ENCODE measurements at regions not wholly inside any gene's neighbourhood (a gene's known extent, or its start where the extent isn't known, plus 50 kb on each side); places are given as distances from the start of the nearest gene placed in this dataset.

GRCh38 chr2:43143756-43144155 is 82.7 kb downstream of the ZFP36L2 start:
- Histone ChIP-seq H2AFZ (ENCODE audit: low read depth, low read length, poor library complexity, severe bottlenecking) (no peak overlapping the region), H3K9me2 (ENCODE audit: insufficient read depth) (no peaks in the 10 kb centered on the region), H3K79me2 (ENCODE audit: insufficient read depth, low read length) (no peaks in the 10 kb centered on the region), H3K4me2 (ENCODE audit: low read length) (no peak overlapping the region), H3K4me3 (replicated peaks in 1 of 2; ENCODE audit: low read depth in 1 of 2, low read length in 2 of 2) (no peak overlapping the region), H3K27ac (ENCODE audit: low read depth, low read length) (no peak overlapping the region), H3K4me1 (ENCODE audit: control insufficient read depth in 1 of 2, insufficient read depth in 2 of 2, low read length in 2 of 2) (peaks cover 0 to 8% of the 10 kb centered on the region in 2 experiments; a peak in 1 of 4 replicates), H3K36me3 (ENCODE audit: control insufficient read depth in 1 of 2, insufficient read depth in 2 of 2, low read length in 2 of 2) (no peaks in the 10 kb centered on the region), H3K9ac (ENCODE audit: low read length) (no peak overlapping the region), H4K20me1 (ENCODE audit: insufficient read depth) (no peaks in the 10 kb centered on the region), H3K9me3 (ENCODE audit: control insufficient read depth in 1 of 2, insufficient read depth in 1 of 2, low read depth in 1 of 2, low read length in 2 of 2) (no peaks in the 10 kb centered on the region), H3K27me3 (ENCODE audit: insufficient read depth, low read length) (no peaks in the 10 kb centered on the region)
- POLR2A ChIA-PET: no interaction called here
- CTCF ChIA-PET: no interaction called here
- intact Hi-C loops (cut with micrococcal nuclease): no loop called here
- DNase-seq (ENCODE audit: low read depth, low spot score): no peak
- no TSS peak for BruUV-seq (replicated peaks)
- ATAC-seq: no peak
- RAD21 ChIA-PET (ENCODE audit: low non-redundant PET in 1 of 2, low total read pairs in 2 of 2, uncharacterized antibody in 2 of 2, unreplicated experiment in 2 of 2): no interaction called here
- TF ChIP-seq EZH2phosphoT487 (IDR thresholded peaks at IDR 0.05; ENCODE audit: borderline replicate concordance): no peak
- TF ChIP-seq MAX (IDR thresholded peaks at IDR 0.05): no peak

- Histone ChIP-seq H3K9me2 (ENCODE audit: insufficient read depth) (no peaks in the 10 kb centered on the region), H3K9me3 (ENCODE audit: control insufficient read depth in 1 of 2, insufficient read depth in 1 of 2, low read depth in 1 of 2, low read length in 2 of 2) (no peaks in the 10 kb centered on the region), H3K9ac (ENCODE audit: low read length) (no peak overlapping the region), H3K4me2 (ENCODE audit: low read length) (peak overlapping the region; percentile 15; the same call in 1 of the 2 replicates), H3K27me3 (ENCODE audit: insufficient read depth, low read length) (no peaks in the 10 kb centered on the region), H2AFZ (ENCODE audit: low read depth, low read length, poor library complexity, severe bottlenecking) (no peak overlapping the region), H3K79me2 (ENCODE audit: insufficient read depth, low read length) (no peaks in the 10 kb centered on the region), H3K27ac (ENCODE audit: low read depth, low read length) (no peak overlapping the region), H4K20me1 (ENCODE audit: insufficient read depth) (no peaks in the 10 kb centered on the region), H3K4me3 (replicated peaks in 1 of 2; ENCODE audit: low read depth in 1 of 2, low read length in 2 of 2) (no peak overlapping the region), H3K4me1 (ENCODE audit: control insufficient read depth in 1 of 2, insufficient read depth in 2 of 2, low read length in 2 of 2) (peaks cover 0 to 8% of the 10 kb centered on the region in 2 experiments; a peak in 1 of 4 replicates), H3K36me3 (ENCODE audit: control insufficient read depth in 1 of 2, insufficient read depth in 2 of 2, low read length in 2 of 2) (no peaks in the 10 kb centered on the region)
- intact Hi-C loops (cut with micrococcal nuclease): no loop called here
- CTCF ChIA-PET: interaction anchor here (1.1 kb wide), 1 partner anchor 86 kb away, joined by 3 read pairs; no protein-coding TSS in a partner anchor
- POLR2A ChIA-PET: no interaction called here
- DNase-seq (ENCODE audit: low read depth, low spot score): peak; percentile 42
- RAD21 ChIA-PET (ENCODE audit: low non-redundant PET in 1 of 2, low total read pairs in 2 of 2, uncharacterized antibody in 2 of 2, unreplicated experiment in 2 of 2): no interaction called here
- no TSS peak for BruUV-seq (replicated peaks)
- peak; percentile 81 for ATAC-seq
- TF ChIP-seq RAD21 (IDR thresholded peaks at IDR 0.05; ENCODE audit: low read depth): peak; percentile 49
- no peak for TF ChIP-seq POLR2AphosphoS5 (IDR thresholded peaks at IDR 0.05; ENCODE audit: low read depth, low read length)
- no peak for TF ChIP-seq EZH2 (IDR thresholded peaks at IDR 0.05)
- TF ChIP-seq, protein P1, sequence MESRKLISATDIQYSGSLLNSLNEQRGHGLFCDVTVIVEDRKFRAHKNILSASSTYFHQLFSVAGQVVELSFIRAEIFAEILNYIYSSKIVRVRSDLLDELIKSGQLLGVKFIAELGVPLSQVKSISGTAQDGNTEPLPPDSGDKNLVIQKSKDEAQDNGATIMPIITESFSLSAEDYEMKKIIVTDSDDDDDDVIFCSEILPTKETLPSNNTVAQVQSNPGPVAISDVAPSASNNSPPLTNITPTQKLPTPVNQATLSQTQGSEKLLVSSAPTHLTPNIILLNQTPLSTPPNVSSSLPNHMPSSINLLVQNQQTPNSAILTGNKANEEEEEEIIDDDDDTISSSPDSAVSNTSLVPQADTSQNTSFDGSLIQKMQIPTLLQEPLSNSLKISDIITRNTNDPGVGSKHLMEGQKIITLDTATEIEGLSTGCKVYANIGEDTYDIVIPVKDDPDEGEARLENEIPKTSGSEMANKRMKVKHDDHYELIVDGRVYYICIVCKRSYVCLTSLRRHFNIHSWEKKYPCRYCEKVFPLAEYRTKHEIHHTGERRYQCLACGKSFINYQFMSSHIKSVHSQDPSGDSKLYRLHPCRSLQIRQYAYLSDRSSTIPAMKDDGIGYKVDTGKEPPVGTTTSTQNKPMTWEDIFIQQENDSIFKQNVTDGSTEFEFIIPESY (IDR thresholded peaks at IDR 0.05; ENCODE audit: extremely low read depth, insufficient replicate concordance, low read length): no peak
- TF ChIP-seq ZFX (IDR thresholded peaks at IDR 0.05): no peak; the same call in 1 of the 2 replicates
- no peak for TF ChIP-seq SP1 (IDR thresholded peaks at IDR 0.05; ENCODE audit: low read depth)
- no peak for TF ChIP-seq FOSL1 (IDR thresholded peaks at IDR 0.05; ENCODE audit: low read depth)
- TF ChIP-seq EZH2phosphoT487 (IDR thresholded peaks at IDR 0.05; ENCODE audit: borderline replicate concordance): no peak
- TF ChIP-seq CBX3 (IDR thresholded peaks at IDR 0.05; ENCODE audit: low read depth): 0 out of 2 replicates have a peak, but pooled peaks have one; percentile 27
- TF ChIP-seq SIN3A (IDR thresholded peaks at IDR 0.05; ENCODE audit: low read depth): no peak
- no peak for TF ChIP-seq TCF7L2 (IDR thresholded peaks at IDR 0.05; ENCODE audit: borderline replicate concordance, extremely low read depth, insufficient read depth, insufficient read length)
- TF ChIP-seq, protein P2, sequence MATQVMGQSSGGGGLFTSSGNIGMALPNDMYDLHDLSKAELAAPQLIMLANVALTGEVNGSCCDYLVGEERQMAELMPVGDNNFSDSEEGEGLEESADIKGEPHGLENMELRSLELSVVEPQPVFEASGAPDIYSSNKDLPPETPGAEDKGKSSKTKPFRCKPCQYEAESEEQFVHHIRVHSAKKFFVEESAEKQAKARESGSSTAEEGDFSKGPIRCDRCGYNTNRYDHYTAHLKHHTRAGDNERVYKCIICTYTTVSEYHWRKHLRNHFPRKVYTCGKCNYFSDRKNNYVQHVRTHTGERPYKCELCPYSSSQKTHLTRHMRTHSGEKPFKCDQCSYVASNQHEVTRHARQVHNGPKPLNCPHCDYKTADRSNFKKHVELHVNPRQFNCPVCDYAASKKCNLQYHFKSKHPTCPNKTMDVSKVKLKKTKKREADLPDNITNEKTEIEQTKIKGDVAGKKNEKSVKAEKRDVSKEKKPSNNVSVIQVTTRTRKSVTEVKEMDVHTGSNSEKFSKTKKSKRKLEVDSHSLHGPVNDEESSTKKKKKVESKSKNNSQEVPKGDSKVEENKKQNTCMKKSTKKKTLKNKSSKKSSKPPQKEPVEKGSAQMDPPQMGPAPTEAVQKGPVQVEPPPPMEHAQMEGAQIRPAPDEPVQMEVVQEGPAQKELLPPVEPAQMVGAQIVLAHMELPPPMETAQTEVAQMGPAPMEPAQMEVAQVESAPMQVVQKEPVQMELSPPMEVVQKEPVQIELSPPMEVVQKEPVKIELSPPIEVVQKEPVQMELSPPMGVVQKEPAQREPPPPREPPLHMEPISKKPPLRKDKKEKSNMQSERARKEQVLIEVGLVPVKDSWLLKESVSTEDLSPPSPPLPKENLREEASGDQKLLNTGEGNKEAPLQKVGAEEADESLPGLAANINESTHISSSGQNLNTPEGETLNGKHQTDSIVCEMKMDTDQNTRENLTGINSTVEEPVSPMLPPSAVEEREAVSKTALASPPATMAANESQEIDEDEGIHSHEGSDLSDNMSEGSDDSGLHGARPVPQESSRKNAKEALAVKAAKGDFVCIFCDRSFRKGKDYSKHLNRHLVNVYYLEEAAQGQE (IDR thresholded peaks at IDR 0.05; ENCODE audit: low read depth): no peak
- no peak for TF ChIP-seq POLR2A (IDR thresholded peaks at IDR 0.05; ENCODE audit: borderline replicate concordance, extremely low read depth, insufficient read depth, insufficient read length)
- TF ChIP-seq, protein P3, sequence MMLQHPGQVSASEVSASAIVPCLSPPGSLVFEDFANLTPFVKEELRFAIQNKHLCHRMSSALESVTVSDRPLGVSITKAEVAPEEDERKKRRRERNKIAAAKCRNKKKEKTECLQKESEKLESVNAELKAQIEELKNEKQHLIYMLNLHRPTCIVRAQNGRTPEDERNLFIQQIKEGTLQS (IDR thresholded peaks at IDR 0.05): no peak
- no peak for TF ChIP-seq JUND (IDR thresholded peaks at IDR 0.05)
Observed at GRCh38 chr2:43142921-43143438, 83.4 kb downstream of the ZFP36L2 start.
